GM19452 (cell line): ENCODE measurements at regions not wholly inside any gene's neighbourhood (a gene's known extent, or its start where the extent isn't known, plus 50 kb on each side); places are given as distances from the start of the nearest gene placed in this dataset.

Experiments
- ATAC-seq: cut with Tn5 transposase; IDR thresholded peaks from one replicate; pipeline ENCODE4 v1.9.1; 2021; ENCODE audit not compliant: unreplicated experiment

DNA sequence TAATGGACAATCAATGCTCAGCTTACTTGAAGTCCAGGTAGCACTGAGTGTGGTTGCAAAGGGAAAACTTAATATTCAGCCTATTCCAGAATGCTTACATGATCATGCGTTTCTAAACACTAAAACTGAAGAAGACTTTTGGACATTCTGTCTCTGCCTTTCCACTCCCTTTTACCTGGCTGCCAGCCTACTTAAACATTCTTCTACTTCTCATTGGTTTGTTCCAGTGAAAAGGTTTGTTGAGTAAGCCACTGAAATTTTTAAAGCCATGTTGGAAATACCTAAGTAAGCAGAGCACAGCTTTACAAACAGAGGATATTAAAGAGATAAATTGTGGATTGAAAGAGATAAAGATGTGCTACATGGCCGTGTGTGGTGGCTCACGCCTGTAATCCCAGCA is 1280.8 kb upstream of the AUTS2 start:
- ATAC-seq, result no peak

- ATAC-seq, result no peak
These were observed 1279.2 kb upstream of the AUTS2 start for GRCh38 chr7:68319061-68319460.

DNA sequence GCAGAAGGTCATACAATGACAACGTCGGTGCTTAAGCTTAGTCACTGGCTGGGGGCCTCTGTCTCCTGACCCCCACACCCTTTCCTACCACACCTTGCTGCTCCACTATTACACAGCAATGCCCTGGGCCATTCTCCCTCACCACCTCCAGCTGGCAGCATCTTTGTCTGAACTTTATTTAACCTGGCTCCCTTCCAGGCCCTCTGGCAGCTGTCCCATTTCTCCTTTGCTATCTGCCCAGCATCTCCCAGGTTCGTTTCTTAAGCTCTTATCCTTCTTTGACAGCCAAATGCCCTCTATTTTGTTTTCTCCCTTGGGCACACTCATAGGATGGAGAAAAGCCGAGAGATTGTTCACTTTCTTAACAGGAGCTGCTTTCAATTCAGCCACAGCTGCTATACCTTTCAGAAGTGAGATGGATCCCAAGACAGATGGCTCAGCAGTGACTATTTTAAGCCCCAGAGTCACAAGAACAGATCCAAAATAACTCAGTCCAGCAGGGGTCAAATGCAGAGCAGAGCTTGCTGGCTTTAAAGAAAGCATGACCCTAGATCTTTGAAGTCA is 1277.1 kb upstream of the AUTS2 start:
- no peak for ATAC-seq

- no peak for ATAC-seq
These were observed 1276.3 kb upstream of the AUTS2 start for GRCh38 chr7:68321776-68322496.

DNA sequence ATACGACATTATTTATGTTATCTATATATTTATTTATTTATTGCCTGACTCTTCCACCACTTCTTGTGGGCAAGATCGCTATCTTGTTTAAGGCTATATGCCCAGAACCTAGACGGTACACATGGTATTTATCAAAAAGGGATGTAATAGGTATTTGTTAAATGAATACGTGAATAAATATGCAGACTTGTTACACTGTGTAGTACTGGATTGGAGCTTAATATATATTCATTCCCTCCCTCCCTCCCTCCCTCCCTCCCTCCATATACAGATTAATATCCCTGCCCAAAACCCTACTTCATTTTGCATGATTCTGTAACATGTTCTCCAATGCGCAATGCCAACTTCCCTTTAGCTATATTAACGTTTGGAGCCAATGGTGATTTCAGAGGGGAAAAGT is 1273.7 kb upstream of the AUTS2 start:
- ATAC-seq, result no peak

DNA sequence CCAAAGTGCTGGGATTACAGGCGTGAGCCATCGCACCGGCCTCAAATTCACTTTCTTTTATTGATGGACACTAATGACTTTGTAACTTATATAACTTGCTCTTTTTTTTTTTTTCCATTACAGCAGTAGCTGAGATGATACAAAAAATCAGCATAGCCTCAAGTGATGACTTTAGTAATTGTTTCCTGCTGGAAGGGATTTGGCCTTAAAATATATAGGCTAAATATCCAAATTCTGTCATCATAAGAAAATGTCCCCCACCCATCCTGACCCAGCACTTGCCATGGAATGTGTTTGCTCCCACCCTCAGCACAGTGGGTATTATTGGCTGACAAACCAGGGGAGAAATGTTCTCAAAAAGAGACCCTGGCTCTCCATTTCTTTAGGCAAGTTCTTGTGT is 1264.1 kb upstream of the AUTS2 start:
- ATAC-seq, result no peak

GRCh38 chr7:68334636-68335272 is 1263.5 kb upstream of the AUTS2 start:
- ATAC-seq, result no peak

DNA sequence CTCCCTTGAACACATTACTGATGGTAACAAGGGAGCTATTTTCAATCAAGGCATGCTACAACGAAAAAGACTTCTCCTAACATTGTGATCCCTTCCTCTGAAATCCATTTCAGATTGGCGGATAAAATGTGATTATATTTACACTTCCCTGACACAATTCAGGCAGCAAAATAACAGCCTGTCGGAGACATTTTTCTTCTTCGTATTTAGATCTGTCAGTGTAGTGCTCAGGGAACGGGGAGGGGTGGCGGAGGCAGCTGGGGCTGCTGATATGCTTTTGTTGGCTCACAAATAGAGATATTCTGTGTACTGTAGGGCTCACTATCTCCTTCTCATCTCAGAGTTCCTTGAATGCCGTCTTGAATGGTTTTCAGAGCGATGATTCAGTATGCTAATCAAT is 1261.7 kb upstream of the AUTS2 start:
- ATAC-seq, result no peak

- ATAC-seq, result no peak
These were observed 1249.9 kb upstream of the AUTS2 start for GRCh38 chr7:68348401-68348800.

DNA sequence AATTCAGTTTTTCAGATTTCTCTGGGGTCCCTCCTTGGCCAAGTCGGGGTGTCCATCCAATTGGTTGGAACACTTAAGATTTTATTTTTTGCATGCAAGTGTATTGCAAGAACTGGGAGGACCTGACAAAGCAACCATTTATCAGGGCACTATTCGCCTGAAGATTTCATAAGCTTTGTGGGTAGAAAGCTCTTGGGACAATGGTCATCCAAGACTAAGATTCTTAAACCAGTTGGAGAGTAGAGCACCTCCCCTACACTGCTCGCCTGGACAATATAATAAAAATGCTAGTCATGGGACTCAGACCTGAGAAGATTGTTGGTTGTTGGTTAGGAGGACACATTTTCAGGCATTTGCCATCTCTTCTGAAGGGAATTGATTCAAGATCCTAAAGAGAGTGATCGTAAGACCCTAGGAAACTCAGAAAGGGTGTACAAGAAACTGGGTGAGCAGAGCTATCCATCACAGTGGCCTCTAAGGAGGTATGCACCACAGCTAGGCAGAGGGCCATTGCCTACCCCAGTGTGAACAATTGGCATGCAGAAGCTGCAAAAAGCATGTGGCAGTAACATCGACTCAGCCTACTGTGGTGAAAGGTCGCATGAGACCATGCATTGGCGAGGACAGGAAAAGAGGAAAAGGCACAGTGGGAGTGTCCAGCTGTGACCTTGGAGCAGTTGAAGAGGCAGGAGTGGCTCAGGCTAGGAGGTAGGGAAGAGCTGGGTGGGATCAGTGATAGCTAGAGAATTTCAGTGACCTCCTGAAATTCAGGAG is 1235.3 kb upstream of the AUTS2 start:
- ATAC-seq, result no peak

- no peak for ATAC-seq
These were observed 1233.2 kb upstream of the AUTS2 start for GRCh38 chr7:68364886-68365625.

- no peak for ATAC-seq
These were observed 1226.3 kb upstream of the AUTS2 start for GRCh38 chr7:68371985-68372384.

- ATAC-seq, result no peak
These were observed 1222.1 kb upstream of the AUTS2 start for GRCh38 chr7:68376131-68376661.

DNA sequence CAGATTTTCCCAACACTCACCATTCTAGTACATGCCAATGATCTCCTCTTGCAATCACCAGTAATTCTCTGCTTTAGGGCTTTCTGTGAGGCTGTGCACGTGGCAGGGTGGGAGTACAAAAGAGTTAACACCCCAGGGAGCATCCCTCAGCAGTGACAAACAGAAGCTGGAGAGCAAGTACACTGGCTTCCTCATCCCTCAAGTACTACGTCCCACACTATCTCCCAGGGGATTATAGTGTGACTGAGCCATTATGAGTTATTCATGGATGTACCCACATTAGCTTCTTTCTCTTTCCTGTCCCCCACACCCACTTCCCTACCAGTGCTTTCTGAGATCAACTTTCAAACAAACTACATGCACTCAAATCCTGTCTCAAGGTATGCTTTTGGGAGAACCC is 1216.5 kb upstream of the AUTS2 start:
- no peak for ATAC-seq

- ATAC-seq, result no peak
These were observed 1213.7 kb upstream of the AUTS2 start for GRCh38 chr7:68384581-68384980.

DNA sequence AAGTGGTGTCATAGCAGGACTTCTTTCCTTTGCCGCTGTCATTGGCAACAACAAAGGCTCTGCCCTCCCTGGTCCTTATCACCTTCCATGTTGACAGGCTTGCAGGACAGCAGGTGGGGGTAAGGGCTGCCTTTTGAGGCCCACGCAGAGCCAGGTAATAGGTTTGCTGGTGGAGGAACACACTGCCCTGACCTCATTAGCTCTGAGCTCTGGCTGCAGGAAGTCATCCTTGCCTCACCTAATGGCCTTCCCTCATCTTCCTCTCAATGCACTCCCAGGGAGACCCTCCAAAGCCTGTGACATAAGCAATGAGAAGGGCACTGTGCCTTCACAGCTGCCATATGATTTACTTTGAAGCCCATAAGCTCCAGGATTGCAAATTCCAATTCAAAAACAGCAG is 1205.2 kb upstream of the AUTS2 start:
- ATAC-seq, result no peak

- no peak for ATAC-seq
These were observed 1204.1 kb upstream of the AUTS2 start for GRCh38 chr7:68394131-68394530.

DNA sequence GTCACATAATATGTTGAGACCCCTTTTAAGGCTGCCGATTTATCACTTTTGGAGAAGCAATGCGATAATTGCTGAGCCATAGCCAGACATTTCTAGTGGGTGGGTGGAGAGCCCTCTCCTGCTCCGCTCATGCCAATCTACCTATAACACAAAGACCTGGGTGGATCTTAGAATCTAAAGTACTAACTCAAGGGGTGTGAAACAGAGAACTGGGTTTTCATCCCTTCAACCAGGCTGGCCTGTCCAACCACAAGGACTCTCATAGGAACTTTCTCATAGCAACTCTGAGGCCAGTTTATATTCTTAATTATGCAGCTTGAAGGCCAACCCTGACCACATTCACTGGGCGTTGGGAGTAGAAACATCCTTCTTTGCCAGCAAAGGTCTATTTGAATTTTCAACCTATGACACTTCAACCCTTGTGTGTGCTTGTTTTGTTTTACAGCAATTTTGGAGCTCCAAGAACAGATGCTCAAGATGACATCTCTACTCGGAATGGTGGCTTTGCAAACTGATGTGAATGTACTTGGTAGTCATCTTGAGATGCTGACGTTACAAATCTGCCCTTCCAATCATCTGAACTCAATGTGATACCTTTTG is 1198.2 kb upstream of the AUTS2 start:
- no peak for ATAC-seq

- ATAC-seq, result no peak
These were observed 1197.5 kb upstream of the AUTS2 start for GRCh38 chr7:68400783-68401182.

DNA sequence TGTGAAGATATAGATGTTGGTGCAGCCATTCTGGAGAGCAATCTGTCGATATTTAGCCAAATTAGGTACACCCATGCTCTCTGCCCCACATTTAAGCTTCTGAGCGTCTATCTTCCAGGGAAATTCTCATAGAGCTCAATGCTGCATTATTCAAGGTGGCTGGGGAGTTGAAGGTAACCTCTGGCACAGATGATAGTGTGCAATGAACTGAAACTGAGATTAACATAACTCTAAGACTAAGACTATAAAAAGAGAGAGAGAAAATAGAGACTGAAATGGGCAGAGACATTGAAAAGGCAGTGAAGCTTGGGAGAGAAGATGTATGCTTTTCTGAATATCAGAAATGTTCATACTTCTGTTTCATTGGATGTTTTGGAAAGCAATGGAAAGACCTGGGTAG is 1197.0 kb upstream of the AUTS2 start:
- ATAC-seq, result no peak
